ENCODE measurements at regions not wholly inside any gene's neighbourhood (a gene's known extent, or its start where the extent isn't known, plus 50 kb on each side); places are given as distances from the start of the nearest gene placed in this dataset.
"Not testable (repeated sequence)": the region's sequence is repeated elsewhere in the genome, so short reads cannot be mapped to it uniquely, and the experiment has no call there.

DNA sequence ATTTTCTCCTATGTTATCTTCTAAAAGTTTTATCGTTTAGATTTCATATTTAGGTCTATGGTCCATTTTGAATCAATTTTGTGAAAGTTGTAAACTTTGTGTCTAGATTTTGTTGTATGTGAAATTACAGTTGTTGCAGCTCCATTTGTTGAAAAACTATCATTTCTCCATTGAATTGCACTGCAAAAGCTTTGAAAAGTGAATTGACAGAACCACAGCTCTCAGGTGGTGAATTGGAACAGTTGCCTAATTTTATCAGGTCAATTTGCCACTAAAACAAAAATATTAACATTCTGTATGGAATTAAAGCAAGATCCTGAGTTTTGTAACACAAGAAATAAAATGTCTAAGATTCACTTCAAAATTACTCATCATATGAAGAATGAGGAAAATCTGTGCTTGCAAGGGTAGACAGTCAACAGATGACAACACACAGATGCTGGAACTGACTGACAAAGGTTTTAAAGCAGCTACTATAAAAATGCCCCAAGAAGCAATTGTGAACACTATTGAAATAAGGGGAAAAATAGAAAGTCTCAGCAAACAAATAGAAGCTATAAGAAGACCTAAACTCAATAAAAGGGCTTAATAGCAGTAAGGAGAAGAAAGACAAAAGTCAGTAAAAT, 346.7 kb downstream of the PAX1 start:
- no peak for DNase-seq

- DNase-seq, result not testable (repeated sequence)
These were observed 340.6 kb downstream of the PAX1 start for GRCh38 chr20:22045956-22046507.

DNA sequence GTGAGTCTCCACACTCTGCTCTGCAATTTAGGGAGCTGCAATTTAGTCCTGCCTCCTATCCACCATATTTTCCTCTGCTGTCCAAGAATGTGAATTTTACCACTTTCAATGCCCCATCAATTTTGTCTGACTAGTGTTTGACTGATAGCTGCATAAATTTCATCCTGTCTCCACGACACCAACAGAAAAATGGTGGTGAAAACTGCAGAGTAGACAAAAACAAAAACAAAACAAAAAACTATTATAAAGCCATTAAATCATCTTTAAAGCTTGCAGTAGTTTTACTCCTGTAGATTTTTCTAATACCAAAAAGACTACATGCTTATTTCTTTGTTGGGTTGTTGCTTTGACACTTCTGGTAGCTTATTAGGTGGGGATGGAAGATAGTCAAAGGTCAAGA, 322.0 kb downstream of the PAX1 start:
- no peak for DNase-seq

DNA sequence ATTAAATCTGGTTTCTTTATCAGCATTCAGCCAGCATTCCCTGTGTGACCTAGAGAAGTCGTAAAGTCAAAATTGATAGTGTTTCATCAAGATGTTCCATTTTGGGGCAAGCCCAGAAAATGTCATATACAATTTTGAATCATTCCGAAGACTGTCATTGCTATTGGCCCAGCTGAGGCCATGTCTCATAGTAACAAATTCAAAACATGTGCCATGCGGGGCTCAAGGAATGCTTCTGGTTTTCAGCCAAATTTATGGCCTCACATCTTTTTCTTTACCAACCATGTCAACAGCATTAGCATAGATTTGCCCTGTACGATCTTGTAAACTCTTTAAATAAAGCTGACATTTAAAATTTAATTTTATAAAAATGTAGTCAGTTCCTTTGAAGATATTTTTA, 314.7 kb downstream of the PAX1 start:
- DNase-seq, result no peak

GRCh38 chr20:22008456-22008855, 303.0 kb downstream of the PAX1 start:
- no peak for DNase-seq

DNA sequence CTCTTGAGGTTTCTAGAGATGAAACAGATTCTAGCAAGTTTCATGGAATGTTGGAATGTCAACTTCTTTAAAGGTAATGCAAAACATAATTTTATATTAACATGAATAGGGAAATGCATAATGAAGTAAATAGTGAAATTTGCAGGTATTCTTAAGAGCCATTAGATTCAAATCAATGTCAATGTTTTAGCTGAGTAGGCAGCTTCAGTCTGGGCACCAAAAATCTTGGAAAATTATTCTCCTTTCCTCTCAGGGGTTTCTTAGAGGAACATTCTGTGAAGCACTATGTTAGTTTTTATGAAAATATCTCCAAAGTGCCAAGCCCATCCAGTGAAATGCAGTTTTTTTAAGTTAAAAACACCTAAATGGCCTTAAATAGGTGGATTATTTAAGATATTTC, 300.8 kb downstream of the PAX1 start:
- no peak for DNase-seq

DNA sequence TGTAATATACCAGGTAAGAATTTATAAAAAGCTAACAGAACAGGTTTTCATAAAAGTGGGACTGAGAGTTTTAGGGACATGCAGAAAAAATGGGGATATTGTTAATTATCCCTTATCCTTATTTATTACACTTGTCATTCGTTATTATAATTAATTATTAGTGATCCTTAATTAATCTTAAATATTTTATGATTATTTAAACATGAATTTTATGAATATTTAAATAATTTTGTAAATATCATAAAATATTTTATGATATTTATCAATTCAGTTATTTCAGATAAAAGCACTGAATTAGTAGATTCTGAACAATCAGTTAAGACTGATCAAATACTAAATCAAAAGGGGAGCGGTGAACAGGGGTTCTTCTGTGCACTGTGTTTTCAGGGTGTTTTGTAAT, 300.1 kb downstream of the PAX1 start:
- no peak for DNase-seq

- DNase-seq, result no peak
These were observed 299.5 kb downstream of the PAX1 start for GRCh38 chr20:22004946-22005345.

DNA sequence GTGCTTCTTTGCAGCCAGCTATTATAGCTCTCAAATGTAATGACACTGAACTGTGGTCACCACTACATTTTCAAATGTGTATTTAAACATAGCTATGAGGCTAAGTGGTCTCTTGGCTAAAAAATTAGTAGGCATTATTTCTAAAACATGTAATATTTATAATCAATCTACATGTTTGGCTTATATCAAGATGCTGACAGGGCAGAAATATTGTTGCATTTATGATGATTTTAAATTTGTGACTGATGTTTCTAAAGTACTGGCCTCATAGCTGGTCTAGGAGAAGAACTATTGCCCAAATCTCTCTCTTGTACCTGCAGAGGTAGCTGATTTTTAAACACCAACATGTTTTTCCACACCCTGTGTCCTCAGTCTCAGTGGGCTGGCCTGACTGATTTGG, 298.2 kb downstream of the PAX1 start:
- no peak for DNase-seq

- no peak for DNase-seq
These were observed 296.4 kb downstream of the PAX1 start for GRCh38 chr20:22001886-22002285.

- no peak for DNase-seq
These were observed 290.0 kb downstream of the PAX1 start for GRCh38 chr20:21995461-21995860.

- DNase-seq, result no peak
These were observed 288.7 kb downstream of the PAX1 start for GRCh38 chr20:21994203-21994602.

GRCh38 chr20:21982559-21982958, 277.1 kb downstream of the PAX1 start:
- no peak for DNase-seq

- DNase-seq, result no peak
These were observed 276.3 kb downstream of the PAX1 start for GRCh38 chr20:21981597-21982344.

- no peak for DNase-seq
These were observed 275.7 kb downstream of the PAX1 start for GRCh38 chr20:21981179-21981578.

DNA sequence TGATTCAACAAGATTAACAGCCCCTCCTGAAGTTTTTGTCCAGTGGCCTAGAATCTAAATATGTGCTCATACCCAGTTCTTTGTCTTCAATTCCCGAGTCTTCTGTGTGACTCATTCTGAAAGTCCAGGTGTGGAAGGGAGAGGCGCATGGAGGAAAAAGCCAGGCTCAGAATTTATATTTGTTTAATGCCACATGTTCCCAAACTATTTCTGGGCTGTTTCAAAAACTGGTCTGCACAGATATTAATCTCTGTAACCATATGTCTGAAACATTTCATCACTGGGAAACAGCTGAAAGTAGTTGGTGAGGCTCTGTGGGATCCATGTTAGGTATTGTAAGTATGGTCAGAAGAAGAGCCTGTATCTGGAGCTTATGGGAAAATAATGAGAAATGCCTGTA, 266.0 kb downstream of the PAX1 start:
- DNase-seq, result no peak

GRCh38 chr20:21968486-21968885, 263.0 kb downstream of the PAX1 start:
- no peak for DNase-seq

DNA sequence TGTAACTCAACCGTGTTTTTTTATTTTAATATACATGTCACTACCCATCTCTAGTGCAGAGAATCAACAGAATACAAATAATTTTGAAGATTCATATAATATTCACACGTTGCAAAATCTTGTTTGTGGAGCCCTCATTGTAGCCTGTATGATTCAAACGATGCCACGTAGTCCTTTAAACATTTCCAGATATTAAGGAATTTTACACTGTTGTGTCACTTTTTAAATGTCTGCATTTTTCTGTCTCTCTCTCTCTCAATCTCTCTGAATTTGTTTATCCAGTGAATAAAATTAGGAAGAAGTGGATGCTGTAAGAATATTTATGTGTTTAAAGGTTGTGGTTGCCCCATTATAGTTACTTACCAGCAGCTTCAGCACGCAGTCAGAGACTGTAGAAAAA, 262.0 kb downstream of the PAX1 start:
- no peak for DNase-seq

- DNase-seq, result no peak
These were observed 251.1 kb downstream of the PAX1 start for GRCh38 chr20:21956591-21956990.

DNA sequence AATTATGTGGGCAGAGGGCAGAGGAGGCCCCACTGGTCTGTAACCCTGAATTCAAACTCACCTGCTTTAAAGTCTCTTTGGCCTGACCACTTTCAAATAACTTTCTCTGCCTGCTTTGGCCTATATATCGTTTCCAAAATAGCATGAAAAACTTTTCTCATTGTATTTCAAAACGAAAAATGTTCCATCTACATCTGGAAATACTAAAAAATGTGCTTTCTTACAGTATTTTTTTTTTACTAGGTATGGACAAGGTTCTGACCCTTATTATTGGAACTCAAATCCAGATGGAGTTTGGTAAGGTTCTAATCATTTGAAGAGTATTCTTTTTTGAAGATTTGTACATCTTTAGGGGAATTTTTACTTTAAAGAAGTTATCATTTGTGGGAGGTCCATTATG, 241.9 kb downstream of the PAX1 start:
- no peak for DNase-seq

DNA sequence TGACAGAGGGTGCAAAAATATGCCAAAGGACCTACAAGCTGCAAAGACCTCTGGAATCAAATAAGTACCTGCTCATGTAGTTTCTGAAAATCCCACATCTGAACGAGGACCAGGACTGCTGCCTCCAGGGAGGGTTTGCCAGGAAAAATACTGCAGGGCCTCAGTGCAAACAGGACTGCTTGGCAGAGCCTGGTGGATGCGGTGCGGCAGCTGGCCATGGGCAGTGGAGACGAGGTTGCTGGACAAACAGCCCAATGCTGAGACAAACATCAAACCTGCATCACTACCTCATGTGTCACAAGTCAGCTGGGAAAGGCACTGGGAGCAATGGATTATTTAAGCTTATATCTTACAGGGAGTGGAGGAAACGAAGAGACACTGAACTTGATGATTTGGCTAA, 238.8 kb downstream of the PAX1 start:
- no peak for DNase-seq

DNA sequence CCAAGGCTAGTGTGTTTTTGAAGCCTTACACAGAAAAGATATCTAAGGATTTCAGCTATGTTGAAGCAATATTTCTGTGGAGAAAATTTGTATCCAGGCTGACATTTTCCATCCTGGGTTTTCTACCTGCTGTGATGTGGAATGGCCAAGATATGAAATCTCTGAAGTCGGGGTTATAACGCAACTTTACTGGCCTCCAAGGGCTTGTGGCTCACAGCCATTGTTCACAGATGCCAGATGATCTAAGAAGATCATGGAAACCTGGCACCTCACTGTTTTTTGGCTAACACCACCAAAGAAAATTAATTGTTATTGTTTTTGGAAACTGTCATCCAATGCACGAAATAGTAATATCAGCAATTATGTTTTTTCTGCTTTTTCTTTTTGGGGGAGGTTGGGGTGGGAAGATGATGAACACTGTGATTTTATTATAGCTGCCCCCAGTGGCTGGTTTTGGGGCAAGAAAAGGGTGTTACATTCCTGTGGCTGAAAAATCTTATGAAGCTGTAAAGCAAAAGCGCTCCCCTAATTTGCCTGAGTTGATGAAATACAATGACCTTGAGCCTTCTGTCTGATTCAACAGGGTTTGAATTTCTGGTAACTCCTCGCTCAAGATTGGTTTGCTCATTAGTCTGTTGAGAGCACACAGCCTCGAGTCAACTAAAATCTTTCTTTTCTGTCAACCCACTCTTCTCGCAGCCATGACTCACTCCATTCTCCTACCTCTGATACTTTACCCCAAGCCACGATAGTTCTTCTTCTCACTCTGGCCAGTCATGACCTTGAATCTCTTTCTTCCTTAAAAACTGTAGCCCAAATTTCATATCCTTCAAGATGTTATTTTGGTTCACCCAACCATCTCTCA, 236.7 kb downstream of the PAX1 start:
- no peak for DNase-seq

DNA sequence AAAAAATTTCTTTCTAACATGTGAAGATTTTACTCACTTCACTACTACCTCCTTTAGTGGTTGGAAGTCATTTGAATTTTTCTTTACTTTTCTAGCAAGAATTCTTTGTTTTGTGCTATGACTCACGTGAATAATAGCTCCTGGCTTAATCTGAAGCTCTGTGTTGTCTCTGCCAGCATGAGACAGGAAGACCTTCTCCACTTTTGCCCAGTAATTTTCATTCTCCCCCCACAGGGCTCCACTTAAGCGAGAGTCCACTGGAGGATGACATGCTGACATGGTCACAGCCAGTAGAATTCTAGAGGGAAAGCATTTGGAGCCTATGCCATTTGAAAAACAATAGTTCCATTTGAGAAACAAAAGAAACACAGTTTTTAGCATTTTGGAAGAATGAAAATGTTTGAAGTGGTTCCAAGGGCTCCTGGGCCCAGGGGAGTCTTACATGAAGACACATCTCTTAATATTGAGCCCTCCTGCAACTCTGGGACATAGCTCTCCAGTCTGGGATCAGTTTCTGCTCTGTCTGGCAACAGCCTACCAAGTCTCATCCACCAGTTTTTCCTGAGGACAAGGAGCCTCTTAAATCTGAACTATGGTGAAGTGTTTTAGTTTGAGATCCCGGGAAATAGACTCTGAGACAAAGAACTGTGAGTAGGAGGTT, 231.4 kb downstream of the PAX1 start:
- no peak for DNase-seq
